Fibroblast of the aortic adventitia (primary cell): ENCODE measurements at regions not wholly inside any gene's neighbourhood (a gene's known extent, or its start where the extent isn't known, plus 50 kb on each side); places are given as distances from the start of the nearest gene placed in this dataset.

ENCODE experiments used
- DNase-seq: peaks from one replicate; pipeline ENCODE4 v3.0.0-alpha.2; 2010; ENCODE audit warnings: low read depth
- H3K4me3 ChIP-seq: 2 replicates; pipeline ENCODE4 v1.5.1; 2011; ENCODE audit warnings: low read depth, mild to moderate bottlenecking, control low read depth, low read length, moderate library complexity
- CTCF ChIP-seq: IDR thresholded peaks from 2 replicates; pipeline ENCODE4 v1.5.1; 2011; ENCODE audit warnings: mild to moderate bottlenecking, low read length, control low read depth, inconsistent platforms; ENCODE audit not compliant: insufficient read depth

- TF ChIP-seq CTCF = no peak
- H3K4me3 ChIP-seq = no peak overlapping the region
- DNase-seq = no peak
Observed at GRCh38 chr1:4460651-4461050, 193.8 kb upstream of the AJAP1 start.

- no peak for TF ChIP-seq CTCF
- no peak overlapping the region for H3K4me3 ChIP-seq
- no peak for DNase-seq
Observed at GRCh38 chr1:4461726-4462290, 192.6 kb upstream of the AJAP1 start.

- no peak for DNase-seq
- H3K4me3 ChIP-seq = no peak overlapping the region
- TF ChIP-seq CTCF = no peak
Observed at GRCh38 chr1:4462831-4463484, 191.5 kb upstream of the AJAP1 start.

- TF ChIP-seq CTCF = no peak
- DNase-seq = no peak
- H3K4me3 ChIP-seq = no peak overlapping the region
Observed at GRCh38 chr1:4463631-4464030, 190.8 kb upstream of the AJAP1 start.

- no peak for TF ChIP-seq CTCF
- no peak overlapping the region for H3K4me3 ChIP-seq
- no peak for DNase-seq
Observed at GRCh38 chr1:4464478-4464877, 189.9 kb upstream of the AJAP1 start.

GRCh38 chr1:4467241-4467640 lies 187.2 kb upstream of the AJAP1 start:
- DNase-seq = no peak

More at GRCh38 chr1:4467241-4467640, 187.2 kb upstream of the AJAP1 start:
- no peak for TF ChIP-seq CTCF
- H3K4me3 ChIP-seq = no peak overlapping the region
